Testis (tissue), 2 donors: ENCODE measurements at regions not wholly inside any gene's neighbourhood (a gene's known extent, or its start where the extent isn't known, plus 50 kb on each side); places are given as distances from the start of the nearest gene placed in this dataset.

ENCODE experiments used
- POLR2A ChIP-seq: fragments of 450-650 bp; IDR thresholded peaks from one replicate; pipeline ENCODE4 v1.6.1; 2017; ENCODE audit warnings: antibody characterized with exemption, mild to moderate bottlenecking, moderate library complexity
- TF ChIP-seq, protein P1 (sequence below), 3 experiments: fragments of 450-650 bp in 2 of 3; fragments of 200-600 bp in 1 of 3; sonication (generic) in 1 of 3; IDR thresholded peaks; one replicate each; pipeline ENCODE4 v1.5.1; 2016 to 2019; ENCODE audit warnings: antibody characterized with exemption in 3 of 3, mild to moderate bottlenecking in 2 of 3, moderate library complexity in 1 of 3

DNA sequence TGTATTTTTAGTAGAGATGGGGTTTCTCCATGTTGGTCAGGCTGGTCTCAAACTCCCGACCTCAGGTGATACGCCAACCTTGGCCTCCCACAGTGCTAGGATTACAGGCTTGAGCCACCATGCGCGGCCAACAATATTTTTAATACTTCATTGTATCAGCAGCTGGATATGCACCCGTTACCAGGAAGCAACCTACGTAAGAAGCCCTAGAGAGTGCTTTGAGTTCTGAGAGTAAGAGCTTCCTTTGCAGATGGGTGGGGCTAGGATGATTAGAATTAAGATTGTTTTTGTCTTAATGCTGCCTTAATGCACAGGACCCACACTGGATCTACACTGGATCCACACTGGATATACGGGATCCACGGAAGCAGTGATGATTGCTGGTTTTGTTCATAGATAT, 123.9 kb upstream of the ABCA1 start:
- TF ChIP-seq, protein P1, sequence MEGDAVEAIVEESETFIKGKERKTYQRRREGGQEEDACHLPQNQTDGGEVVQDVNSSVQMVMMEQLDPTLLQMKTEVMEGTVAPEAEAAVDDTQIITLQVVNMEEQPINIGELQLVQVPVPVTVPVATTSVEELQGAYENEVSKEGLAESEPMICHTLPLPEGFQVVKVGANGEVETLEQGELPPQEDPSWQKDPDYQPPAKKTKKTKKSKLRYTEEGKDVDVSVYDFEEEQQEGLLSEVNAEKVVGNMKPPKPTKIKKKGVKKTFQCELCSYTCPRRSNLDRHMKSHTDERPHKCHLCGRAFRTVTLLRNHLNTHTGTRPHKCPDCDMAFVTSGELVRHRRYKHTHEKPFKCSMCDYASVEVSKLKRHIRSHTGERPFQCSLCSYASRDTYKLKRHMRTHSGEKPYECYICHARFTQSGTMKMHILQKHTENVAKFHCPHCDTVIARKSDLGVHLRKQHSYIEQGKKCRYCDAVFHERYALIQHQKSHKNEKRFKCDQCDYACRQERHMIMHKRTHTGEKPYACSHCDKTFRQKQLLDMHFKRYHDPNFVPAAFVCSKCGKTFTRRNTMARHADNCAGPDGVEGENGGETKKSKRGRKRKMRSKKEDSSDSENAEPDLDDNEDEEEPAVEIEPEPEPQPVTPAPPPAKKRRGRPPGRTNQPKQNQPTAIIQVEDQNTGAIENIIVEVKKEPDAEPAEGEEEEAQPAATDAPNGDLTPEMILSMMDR (IDR thresholded peaks at IDR 0.05) = no peak
- no peak for TF ChIP-seq POLR2A
